GM12865 (cell line): ENCODE measurements at regions not wholly inside any gene's neighbourhood (a gene's known extent, or its start where the extent isn't known, plus 50 kb on each side); places are given as distances from the start of the nearest gene placed in this dataset.

Experiments
- DNase-seq: peaks from one replicate; pipeline ENCODE4 v3.0.0; 2010; ENCODE audit warnings: low read depth
- H3K4me3 ChIP-seq: 2 replicates; pipeline ENCODE4 v1.5.1; 2011; ENCODE audit warnings: mild to moderate bottlenecking, low read depth, low read length, control low read depth
- CTCF ChIP-seq: IDR thresholded peaks from 2 replicates; pipeline ENCODE4 v1.5.1; 2011; ENCODE audit warnings: low read length, control low read depth, low read depth, inconsistent platforms; ENCODE audit not compliant: insufficient read depth; ENCODE audit errors: missing control alignments

- TF ChIP-seq CTCF: no peak
- DNase-seq: no peak
- H3K4me3 ChIP-seq: no peak overlapping the region
Measured at GRCh38 chr18:2410688-2411087, 160.6 kb downstream of the METTL4 start.

- DNase-seq: no peak
- H3K4me3 ChIP-seq: no peak overlapping the region
- no peak for TF ChIP-seq CTCF
Measured at GRCh38 chr18:2411381-2411960, 159.8 kb downstream of the METTL4 start.

- no peak for DNase-seq
- H3K4me3 ChIP-seq: no peak overlapping the region
- TF ChIP-seq CTCF: no peak
Measured at GRCh38 chr18:2412281-2412680, 159.0 kb downstream of the METTL4 start.

- TF ChIP-seq CTCF: no peak
- no peak overlapping the region for H3K4me3 ChIP-seq
- DNase-seq: no peak
Measured at GRCh38 chr18:2412996-2413751, 158.1 kb downstream of the METTL4 start.

- no peak for TF ChIP-seq CTCF
Measured at GRCh38 chr18:2414235-2414634, 157.1 kb downstream of the METTL4 start.

GRCh38 chr18:2415656-2416055 lies 155.6 kb downstream of the METTL4 start:
- TF ChIP-seq CTCF: no peak
- no peak overlapping the region for H3K4me3 ChIP-seq
- no peak for DNase-seq

More at GRCh38 chr18:2414235-2414634, 157.1 kb downstream of the METTL4 start:
- DNase-seq: no peak
- H3K4me3 ChIP-seq: no peak overlapping the region

- H3K4me3 ChIP-seq: no peak overlapping the region
- no peak for TF ChIP-seq CTCF
- no peak for DNase-seq
Measured at GRCh38 chr18:2417861-2418610, 153.3 kb downstream of the METTL4 start.
